ENCODE measurements at regions not wholly inside any gene's neighbourhood (a gene's known extent, or its start where the extent isn't known, plus 50 kb on each side); places are given as distances from the start of the nearest gene placed in this dataset.

DNA sequence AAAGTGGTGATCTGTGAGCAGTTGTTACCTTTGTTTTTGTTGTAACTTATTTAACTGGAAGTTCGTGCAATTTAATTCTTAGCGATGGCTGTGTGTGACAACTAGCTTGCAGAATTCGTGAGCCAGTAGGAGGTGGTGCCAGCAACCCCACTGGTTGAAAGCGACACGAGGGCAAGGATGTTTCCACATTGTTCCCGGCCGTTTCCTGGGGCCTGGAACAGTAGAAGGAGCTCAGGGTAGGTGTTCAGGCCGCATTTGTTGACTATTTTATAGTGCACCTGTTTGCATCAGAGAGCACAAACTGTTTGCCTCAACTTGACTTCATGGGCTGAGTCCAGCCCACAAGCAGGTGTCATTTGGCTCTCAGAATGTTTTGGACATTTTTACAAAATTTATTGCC, 112.1 kb upstream of the PTPN1 start:
- Histone ChIP-seq H3K36me3 (no peaks in the 10 kb centered on the region), H3K4me1 (peaks cover 0 to 74% (median 37%) of the 10 kb centered on the region in 3 donors), H3K4me3 (no peak overlapping the region), H3K27me3 (no peaks in the 10 kb centered on the region), H3K27ac (peak overlapping the region; percentile 85 to 92 (median 90)), H3K9me3 (no peaks in the 10 kb centered on the region)
- WGBS, 2 donors (ENCODE audit: low coverage in 1 of 2), result 92 to 93% methylated on average over 8 of the region's 8 CpGs
- ATAC-seq, result no peak
- TF ChIP-seq, protein P1, sequence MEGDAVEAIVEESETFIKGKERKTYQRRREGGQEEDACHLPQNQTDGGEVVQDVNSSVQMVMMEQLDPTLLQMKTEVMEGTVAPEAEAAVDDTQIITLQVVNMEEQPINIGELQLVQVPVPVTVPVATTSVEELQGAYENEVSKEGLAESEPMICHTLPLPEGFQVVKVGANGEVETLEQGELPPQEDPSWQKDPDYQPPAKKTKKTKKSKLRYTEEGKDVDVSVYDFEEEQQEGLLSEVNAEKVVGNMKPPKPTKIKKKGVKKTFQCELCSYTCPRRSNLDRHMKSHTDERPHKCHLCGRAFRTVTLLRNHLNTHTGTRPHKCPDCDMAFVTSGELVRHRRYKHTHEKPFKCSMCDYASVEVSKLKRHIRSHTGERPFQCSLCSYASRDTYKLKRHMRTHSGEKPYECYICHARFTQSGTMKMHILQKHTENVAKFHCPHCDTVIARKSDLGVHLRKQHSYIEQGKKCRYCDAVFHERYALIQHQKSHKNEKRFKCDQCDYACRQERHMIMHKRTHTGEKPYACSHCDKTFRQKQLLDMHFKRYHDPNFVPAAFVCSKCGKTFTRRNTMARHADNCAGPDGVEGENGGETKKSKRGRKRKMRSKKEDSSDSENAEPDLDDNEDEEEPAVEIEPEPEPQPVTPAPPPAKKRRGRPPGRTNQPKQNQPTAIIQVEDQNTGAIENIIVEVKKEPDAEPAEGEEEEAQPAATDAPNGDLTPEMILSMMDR (IDR thresholded peaks at IDR 0.05), result no peak
- TF ChIP-seq POLR2A (IDR thresholded peaks at IDR 0.05), result no peak
- no peak for TF ChIP-seq EP300 (IDR thresholded peaks at IDR 0.05)
- TF ChIP-seq POLR2AphosphoS5 (IDR thresholded peaks at IDR 0.05), result no peak

DNA sequence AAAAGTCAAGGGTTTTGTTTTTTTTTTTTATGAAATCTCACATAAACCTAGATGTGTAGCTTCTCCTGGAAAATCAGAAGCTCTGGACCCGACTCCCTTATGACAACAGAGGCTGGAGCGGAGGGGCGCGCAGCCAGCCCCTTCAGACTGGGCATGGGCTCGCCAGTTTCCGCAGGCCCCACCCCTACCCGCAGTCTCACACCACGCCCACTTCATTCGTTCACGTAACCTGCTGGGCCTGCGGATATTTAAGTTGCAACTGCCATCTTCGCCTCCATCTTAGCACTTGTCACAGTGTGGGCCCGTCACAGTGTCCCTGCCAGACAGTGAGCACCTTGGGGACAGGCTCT, 111.7 kb upstream of the PTPN1 start:
- Histone ChIP-seq H3K4me3 (no peak overlapping the region), H3K27ac (peak overlapping the region; percentile 85 to 92 (median 90)), H3K4me1 (peaks cover 0 to 77% (median 37%) of the 10 kb centered on the region in 3 donors), H3K36me3 (no peaks in the 10 kb centered on the region), H3K27me3 (no peaks in the 10 kb centered on the region), H3K9me3 (no peaks in the 10 kb centered on the region)
- ATAC-seq, result no peak
- no peak for TF ChIP-seq EP300 (IDR thresholded peaks at IDR 0.05)
- no peak for TF ChIP-seq POLR2A (IDR thresholded peaks at IDR 0.05)
- TF ChIP-seq POLR2AphosphoS5 (IDR thresholded peaks at IDR 0.05), result no peak
- TF ChIP-seq, protein P1 (IDR thresholded peaks at IDR 0.05), result no peak
- WGBS, 2 donors (ENCODE audit: low coverage in 1 of 2), result 87 to 88% methylated on average over 10 to 11 of the region's 13 CpGs

DNA sequence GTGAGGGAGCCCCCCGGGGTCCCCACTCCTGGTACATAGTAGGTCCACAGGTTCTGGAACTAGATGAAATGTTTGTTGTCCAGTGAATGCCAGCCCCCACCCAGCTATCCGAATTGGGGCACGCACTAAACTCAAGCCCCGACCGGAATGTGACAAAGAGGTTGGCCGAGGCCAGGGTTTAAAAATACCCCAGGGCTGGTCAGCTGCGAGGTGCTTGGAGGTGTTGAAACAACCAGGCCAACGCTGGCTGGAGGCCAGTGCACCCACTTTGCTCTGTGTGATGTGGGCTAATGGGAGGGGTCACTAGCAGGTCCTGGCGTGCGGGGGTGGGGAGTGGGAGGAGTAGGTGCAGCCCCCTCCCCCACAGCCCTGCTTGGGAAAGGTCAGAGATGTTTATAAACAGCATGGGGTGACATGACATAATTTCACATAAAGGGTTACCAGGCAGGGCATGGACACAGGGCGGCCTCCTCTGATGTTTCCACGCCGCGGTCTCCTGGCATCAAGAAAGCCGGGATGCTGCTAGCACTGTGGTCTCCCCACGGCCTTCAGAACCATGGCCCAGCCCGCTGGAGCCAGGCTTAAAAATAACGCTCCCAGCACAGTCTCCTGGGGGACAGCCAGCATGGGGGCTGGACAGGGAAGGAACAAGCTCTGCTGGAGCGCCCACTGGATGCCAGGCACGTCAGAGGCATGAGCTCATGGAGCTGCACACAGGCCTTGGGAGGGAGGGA, 111.2 kb upstream of the PTPN1 start:
- Histone ChIP-seq H3K27ac (peak overlapping the region; percentile 85 to 92 (median 90)), H3K4me3 (no peak overlapping the region), H3K27me3 (no peaks in the 10 kb centered on the region), H3K4me1 (peaks cover 4 to 80% (median 41%) of the 10 kb centered on the region in 3 donors), H3K36me3 (no peaks in the 10 kb centered on the region), H3K9me3 (no peaks in the 10 kb centered on the region)
- peak; percentile 73 for ATAC-seq
- WGBS, 2 donors (ENCODE audit: low coverage in 1 of 2), result 9 to 49% methylated on average over 3 to 11 of the region's 20 CpGs
- TF ChIP-seq, protein P1 (IDR thresholded peaks at IDR 0.05), result no peak
- TF ChIP-seq POLR2A (IDR thresholded peaks at IDR 0.05), result peak; percentile 34 to 43
- TF ChIP-seq POLR2AphosphoS5 (IDR thresholded peaks at IDR 0.05), result peak; percentile 73
- peak; percentile 47 for TF ChIP-seq EP300 (IDR thresholded peaks at IDR 0.05)

DNA sequence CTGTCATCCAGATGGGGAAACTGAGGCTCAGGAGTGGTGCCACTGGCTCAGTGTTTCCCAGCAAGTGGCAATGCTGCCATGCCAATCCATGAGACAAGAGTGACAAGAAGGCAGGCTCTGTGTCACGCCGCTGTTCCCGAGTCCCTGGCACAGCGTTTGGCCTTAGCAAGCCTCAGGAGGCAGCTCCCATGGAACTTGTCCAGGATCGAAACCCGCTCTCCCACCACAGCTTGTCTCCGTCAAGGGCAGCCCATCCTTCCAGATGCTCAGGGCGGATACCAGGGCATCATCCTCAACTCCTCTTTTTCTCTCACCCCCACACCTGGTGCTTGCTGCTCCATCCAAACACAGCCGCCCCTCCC, 110.6 kb upstream of the PTPN1 start:
- Histone ChIP-seq H3K4me3 (no peak overlapping the region), H3K36me3 (no peaks in the 10 kb centered on the region), H3K27ac (peak overlapping the region; percentile 85 to 92 (median 90)), H3K4me1 (peaks cover 4 to 80% (median 42%) of the 10 kb centered on the region in 3 donors), H3K27me3 (no peaks in the 10 kb centered on the region), H3K9me3 (no peaks in the 10 kb centered on the region)
- TF ChIP-seq, protein P1 (IDR thresholded peaks at IDR 0.05), result no peak
- TF ChIP-seq POLR2A (IDR thresholded peaks at IDR 0.05) (no peak), EP300 (IDR thresholded peaks at IDR 0.05) (no peak), POLR2AphosphoS5 (IDR thresholded peaks at IDR 0.05) (no peak)
- 95 to 100% methylated on average over 3 to 4 of the region's 9 CpGs for WGBS, 2 donors (ENCODE audit: low coverage in 1 of 2)
- no peak for ATAC-seq

Measured in gastroesophageal sphincter (tissue), 4 donors.